Endothelial cell of umbilical vein (primary cell): ENCODE measurements at regions not wholly inside any gene's neighbourhood (a gene's known extent, or its start where the extent isn't known, plus 50 kb on each side); places are given as distances from the start of the nearest gene placed in this dataset.
A peak's percentile ranks its signal among the peaks of the same experiment; 100 is the strongest.

ENCODE experiments used
- CTCF ChIP-seq, 2 donors: IDR thresholded peaks; 1 replicate in 1 of 2; 2 replicates in 1 of 2; pipeline ENCODE4 v1.5.1; 2011; ENCODE audit warnings: low read length in 2 of 2, mild to moderate bottlenecking in 2 of 2, moderate library complexity in 2 of 2, control low read depth in 1 of 2, inconsistent platforms in 1 of 2, low read depth in 1 of 2; ENCODE audit not compliant: insufficient read depth in 1 of 2; ENCODE audit errors: extremely low read depth in 1 of 2
- EZH2 ChIP-seq: IDR thresholded peaks from 2 replicates; pipeline ENCODE4 v1.6.1; 2012; ENCODE audit warnings: borderline replicate concordance, low read depth, mild to moderate bottlenecking, moderate library complexity, low read length, inconsistent platforms; ENCODE audit not compliant: severe bottlenecking
- FOS ChIP-seq: IDR thresholded peaks from 2 replicates; pipeline ENCODE4 v1.6.1; 2011; ENCODE audit warnings: mild to moderate bottlenecking, low read length, moderate library complexity, borderline replicate concordance; ENCODE audit not compliant: insufficient read depth
- GATA2 ChIP-seq: IDR thresholded peaks from 2 replicates; pipeline ENCODE4 v1.7.0; 2011; ENCODE audit warnings: low read depth, mild to moderate bottlenecking, moderate library complexity, mixed read lengths, low read length; ENCODE audit not compliant: insufficient read length, insufficient read depth
- JUN ChIP-seq: IDR thresholded peaks from 2 replicates; pipeline ENCODE4 v1.6.1; 2011; ENCODE audit warnings: borderline replicate concordance, low read depth; ENCODE audit not compliant: insufficient read length, insufficient read depth
- MAX ChIP-seq: IDR thresholded peaks from 2 replicates; pipeline ENCODE4 v1.6.1; 2011; ENCODE audit not compliant: insufficient read depth, insufficient read length
- MYC ChIP-seq: IDR thresholded peaks from one replicate; pipeline ENCODE4 v1.6.1; 2011; ENCODE audit warnings: mild to moderate bottlenecking, low read depth, low read length
- POLR2A ChIP-seq: IDR thresholded peaks from 2 replicates; pipeline ENCODE4 v1.6.1; 2012; ENCODE audit warnings: low read depth, mild to moderate bottlenecking, control low read depth, low read length
- POLR2AphosphoS5 ChIP-seq: IDR thresholded peaks from 2 replicates; pipeline ENCODE4 v1.6.1; 2012; ENCODE audit warnings: low read depth, mild to moderate bottlenecking, control low read depth, low read length, moderate library complexity; ENCODE audit not compliant: insufficient read depth

GRCh38 chr2:180728928-180729559, 251.4 kb upstream of the UBE2E3 start:
- TF ChIP-seq MAX (no peak), POLR2AphosphoS5 (no peak), MYC (no peak), CTCF (IDR thresholded peaks at IDR 0.05; ENCODE audit: extremely low read depth in 1 of 2, insufficient read depth in 1 of 2, low read depth in 1 of 2, low read length in 2 of 2) (no peak), EZH2 (no peak), POLR2A (no peak), FOS (peak; percentile 83), JUN (peak; percentile 44), GATA2 (no peak)
